ENCODE measurements at regions not wholly inside any gene's neighbourhood (a gene's known extent, or its start where the extent isn't known, plus 50 kb on each side); places are given as distances from the start of the nearest gene placed in this dataset.

DNA sequence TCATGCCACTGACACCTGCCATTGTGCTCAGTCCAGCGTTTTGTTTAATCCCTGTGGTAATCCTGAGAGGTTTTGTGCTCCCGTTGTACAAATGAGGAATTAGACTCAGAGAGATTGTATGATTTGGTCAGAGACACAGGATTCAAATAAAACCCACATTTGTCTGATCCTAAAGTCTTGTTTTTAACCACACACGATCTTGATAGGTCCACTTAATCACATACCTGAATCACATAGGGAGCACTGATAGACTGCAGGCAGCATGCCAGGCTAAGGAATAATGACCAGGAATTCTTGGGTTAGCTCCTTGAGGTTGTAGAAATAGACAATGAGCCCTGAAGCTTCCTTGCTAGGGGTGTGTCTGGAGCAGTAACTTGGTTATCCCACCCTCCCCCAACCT lies 202.6 kb upstream of the RGS6 start:
- H3K79me2 ChIP-seq (ENCODE audit: insufficient read depth, low read length): no peaks in the 10 kb centered on the region
- TF ChIP-seq EZH2 (IDR thresholded peaks at IDR 0.05; ENCODE audit: borderline replicate concordance, low read length): no peak
- TF ChIP-seq, protein P1, sequence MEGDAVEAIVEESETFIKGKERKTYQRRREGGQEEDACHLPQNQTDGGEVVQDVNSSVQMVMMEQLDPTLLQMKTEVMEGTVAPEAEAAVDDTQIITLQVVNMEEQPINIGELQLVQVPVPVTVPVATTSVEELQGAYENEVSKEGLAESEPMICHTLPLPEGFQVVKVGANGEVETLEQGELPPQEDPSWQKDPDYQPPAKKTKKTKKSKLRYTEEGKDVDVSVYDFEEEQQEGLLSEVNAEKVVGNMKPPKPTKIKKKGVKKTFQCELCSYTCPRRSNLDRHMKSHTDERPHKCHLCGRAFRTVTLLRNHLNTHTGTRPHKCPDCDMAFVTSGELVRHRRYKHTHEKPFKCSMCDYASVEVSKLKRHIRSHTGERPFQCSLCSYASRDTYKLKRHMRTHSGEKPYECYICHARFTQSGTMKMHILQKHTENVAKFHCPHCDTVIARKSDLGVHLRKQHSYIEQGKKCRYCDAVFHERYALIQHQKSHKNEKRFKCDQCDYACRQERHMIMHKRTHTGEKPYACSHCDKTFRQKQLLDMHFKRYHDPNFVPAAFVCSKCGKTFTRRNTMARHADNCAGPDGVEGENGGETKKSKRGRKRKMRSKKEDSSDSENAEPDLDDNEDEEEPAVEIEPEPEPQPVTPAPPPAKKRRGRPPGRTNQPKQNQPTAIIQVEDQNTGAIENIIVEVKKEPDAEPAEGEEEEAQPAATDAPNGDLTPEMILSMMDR (IDR thresholded peaks at IDR 0.05; ENCODE audit: low read length): no peak
- H3F3A ChIP-seq (ENCODE audit: insufficient read depth, low read length): no peaks in the 10 kb centered on the region
- no peaks in the 10 kb centered on the region for H3K9me2 ChIP-seq (ENCODE audit: low read depth, low read length)
- no peaks in the 10 kb centered on the region for H4K20me1 ChIP-seq (ENCODE audit: insufficient read depth, low read length)
- no peak overlapping the region for H3K27ac ChIP-seq (ENCODE audit: low read depth, low read length, poor library complexity, severe bottlenecking)
- H3K9ac ChIP-seq (ENCODE audit: low read length): no peak overlapping the region
- no peaks in the 10 kb centered on the region for H3K9me3 ChIP-seq (ENCODE audit: low read length)
- no peak overlapping the region for H2AFZ ChIP-seq (ENCODE audit: low read length)
- no peak overlapping the region for H3K4me3 ChIP-seq (ENCODE audit: low read depth, low read length, poor library complexity, severe bottlenecking)
- no peaks in the 10 kb centered on the region for H3K27me3 ChIP-seq (ENCODE audit: insufficient read depth, low read length)
- H3K4me1 ChIP-seq (ENCODE audit: insufficient read depth, low read length, severe bottlenecking): no peaks in the 10 kb centered on the region
- peaks cover 14% of the 10 kb centered on the region; the same call in 1 of the 2 replicates for H3K36me3 ChIP-seq (ENCODE audit: insufficient read depth, low read length)
- H3K4me2 ChIP-seq (ENCODE audit: low read length): no peak overlapping the region

DNA sequence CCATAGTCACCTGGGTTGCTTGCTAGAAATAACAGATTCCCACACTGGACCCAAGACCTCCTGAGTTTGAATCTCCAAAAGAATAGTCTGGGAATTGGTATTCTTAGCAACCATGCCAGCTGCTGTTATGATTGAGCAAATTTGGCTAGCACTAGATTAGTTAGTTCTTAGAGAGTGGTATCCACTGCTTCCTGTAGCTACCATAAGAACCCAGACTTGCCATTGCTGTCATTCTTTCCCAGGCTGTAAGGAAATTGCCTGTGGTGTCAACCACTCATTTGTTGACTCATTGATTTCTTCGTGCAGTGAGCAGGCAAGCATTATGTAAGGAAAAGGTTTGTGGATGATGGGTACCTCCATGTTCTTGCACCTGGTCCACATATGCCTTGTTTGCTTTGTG lies 201.8 kb upstream of the RGS6 start:
- no peaks in the 10 kb centered on the region for H3F3A ChIP-seq (ENCODE audit: insufficient read depth, low read length)
- H4K20me1 ChIP-seq (ENCODE audit: insufficient read depth, low read length): no peaks in the 10 kb centered on the region
- no peak overlapping the region for H3K4me2 ChIP-seq (ENCODE audit: low read length)
- no peak overlapping the region for H3K9ac ChIP-seq (ENCODE audit: low read length)
- no peak for TF ChIP-seq EZH2 (IDR thresholded peaks at IDR 0.05; ENCODE audit: borderline replicate concordance, low read length)
- TF ChIP-seq, protein P1 (IDR thresholded peaks at IDR 0.05; ENCODE audit: low read length): no peak
- H3K9me2 ChIP-seq (ENCODE audit: low read depth, low read length): no peaks in the 10 kb centered on the region
- no peak overlapping the region for H2AFZ ChIP-seq (ENCODE audit: low read length)
- no peaks in the 10 kb centered on the region for H3K27me3 ChIP-seq (ENCODE audit: insufficient read depth, low read length)
- H3K79me2 ChIP-seq (ENCODE audit: insufficient read depth, low read length): no peaks in the 10 kb centered on the region
- no peaks in the 10 kb centered on the region for H3K4me1 ChIP-seq (ENCODE audit: insufficient read depth, low read length, severe bottlenecking)
- peaks cover 12% of the 10 kb centered on the region; the same call in 1 of the 2 replicates for H3K36me3 ChIP-seq (ENCODE audit: insufficient read depth, low read length)
- no peak overlapping the region for H3K4me3 ChIP-seq (ENCODE audit: low read depth, low read length, poor library complexity, severe bottlenecking)
- no peak overlapping the region for H3K27ac ChIP-seq (ENCODE audit: low read depth, low read length, poor library complexity, severe bottlenecking)
- no peaks in the 10 kb centered on the region for H3K9me3 ChIP-seq (ENCODE audit: low read length)

DNA sequence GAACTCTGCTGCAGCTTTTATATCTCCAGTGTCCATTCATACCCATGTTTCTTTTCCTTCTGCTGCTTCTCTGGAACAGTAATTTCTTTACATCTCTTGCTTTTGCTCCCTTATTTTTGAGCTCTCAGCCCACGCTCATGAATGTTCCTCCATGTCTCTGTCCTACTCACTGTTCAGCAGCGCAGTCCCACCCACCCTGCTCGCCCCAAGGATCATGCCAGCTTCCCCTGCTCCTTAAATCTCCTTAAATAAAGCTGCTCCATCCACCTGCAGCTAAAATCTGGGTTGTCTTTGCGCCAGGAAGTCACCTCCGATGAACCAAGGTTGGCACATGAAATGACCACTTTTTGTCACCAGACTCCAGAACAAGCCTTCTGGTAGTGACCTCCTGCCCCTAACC lies 201.1 kb upstream of the RGS6 start:
- no peak for TF ChIP-seq EZH2 (IDR thresholded peaks at IDR 0.05; ENCODE audit: borderline replicate concordance, low read length)
- TF ChIP-seq, protein P1 (IDR thresholded peaks at IDR 0.05; ENCODE audit: low read length): no peak
- H3K9me2 ChIP-seq (ENCODE audit: low read depth, low read length): no peaks in the 10 kb centered on the region
- H3K79me2 ChIP-seq (ENCODE audit: insufficient read depth, low read length): no peaks in the 10 kb centered on the region

More for the DNA sequence above, 201.1 kb upstream of the RGS6 start:
- Histone ChIP-seq H4K20me1 (ENCODE audit: insufficient read depth, low read length) (no peaks in the 10 kb centered on the region), H3K36me3 (ENCODE audit: insufficient read depth, low read length) (peaks cover 11% of the 10 kb centered on the region; the same call in 1 of the 2 replicates), H3K4me3 (ENCODE audit: low read depth, low read length, poor library complexity, severe bottlenecking) (no peak overlapping the region), H2AFZ (ENCODE audit: low read length) (no peak overlapping the region), H3K4me2 (ENCODE audit: low read length) (no peak overlapping the region), H3K9ac (ENCODE audit: low read length) (no peak overlapping the region), H3F3A (ENCODE audit: insufficient read depth, low read length) (no peaks in the 10 kb centered on the region), H3K9me3 (ENCODE audit: low read length) (no peaks in the 10 kb centered on the region), H3K27me3 (ENCODE audit: insufficient read depth, low read length) (no peaks in the 10 kb centered on the region), H3K4me1 (ENCODE audit: insufficient read depth, low read length, severe bottlenecking) (no peaks in the 10 kb centered on the region), H3K27ac (ENCODE audit: low read depth, low read length, poor library complexity, severe bottlenecking) (no peak overlapping the region)

Measured in OCI-LY1 (cell line).